ENCODE measurements at regions not wholly inside any gene's neighbourhood (a gene's known extent, or its start where the extent isn't known, plus 50 kb on each side); places are given as distances from the start of the nearest gene placed in this dataset.

- peaks cover 36 to 37% of the 10 kb centered on the region in 2 experiments for H3K4me1 ChIP-seq (ENCODE audit: control insufficient read depth in 1 of 2, insufficient read depth in 1 of 2, low read depth in 1 of 2, low read length in 1 of 2)
- no peaks in the 10 kb centered on the region for H3K36me3 ChIP-seq
- H3K4me3 ChIP-seq (ENCODE audit: low read depth in 1 of 2, low read length in 1 of 2), result no peak overlapping the region
- no peak overlapping the region for H3K27ac ChIP-seq
- H3K9me3 ChIP-seq, result no peaks in the 10 kb centered on the region
- TF ChIP-seq CTCF (IDR thresholded peaks at IDR 0.05), result no peak
- no peaks in the 10 kb centered on the region for H3K27me3 ChIP-seq
Observed at GRCh38 chr2:64233376-64233922, 89.2 kb upstream of the PELI1 start.

GRCh38 chr2:64234150-64234549 is 89.9 kb upstream of the PELI1 start:
- Histone ChIP-seq H3K9me3 (no peaks in the 10 kb centered on the region), H3K4me1 (ENCODE audit: control insufficient read depth in 1 of 2, insufficient read depth in 1 of 2, low read depth in 1 of 2, low read length in 1 of 2) (peaks cover 30 to 31% of the 10 kb centered on the region in 2 experiments), H3K27ac (no peak overlapping the region), H3K4me3 (ENCODE audit: low read depth in 1 of 2, low read length in 1 of 2) (no peak overlapping the region), H3K36me3 (no peaks in the 10 kb centered on the region), H3K27me3 (no peaks in the 10 kb centered on the region)
- TF ChIP-seq CTCF (IDR thresholded peaks at IDR 0.05), result no peak

GRCh38 chr2:64234785-64235184 is 90.6 kb upstream of the PELI1 start:
- H3K4me1 ChIP-seq (ENCODE audit: control insufficient read depth in 1 of 2, insufficient read depth in 1 of 2, low read depth in 1 of 2, low read length in 1 of 2), result peaks cover 29 to 31% of the 10 kb centered on the region in 2 experiments
- no peak overlapping the region for H3K4me3 ChIP-seq (ENCODE audit: low read depth in 1 of 2, low read length in 1 of 2)
- H3K27me3 ChIP-seq, result no peaks in the 10 kb centered on the region
- no peak for TF ChIP-seq CTCF (IDR thresholded peaks at IDR 0.05)
- no peaks in the 10 kb centered on the region for H3K9me3 ChIP-seq
- no peaks in the 10 kb centered on the region for H3K36me3 ChIP-seq
- peak overlapping the region; percentile 19 for H3K27ac ChIP-seq

GRCh38 chr2:64237266-64237665 is 93.0 kb upstream of the PELI1 start:
- H3K4me1 ChIP-seq (ENCODE audit: control insufficient read depth in 1 of 2, insufficient read depth in 1 of 2, low read depth in 1 of 2, low read length in 1 of 2), result peaks cover 17 to 21% of the 10 kb centered on the region in 2 experiments
- no peak for TF ChIP-seq CTCF (IDR thresholded peaks at IDR 0.05)
- no peaks in the 10 kb centered on the region for H3K36me3 ChIP-seq
- no peaks in the 10 kb centered on the region for H3K9me3 ChIP-seq
- no peaks in the 10 kb centered on the region for H3K27me3 ChIP-seq
- H3K27ac ChIP-seq, result peak overlapping the region; percentile 5
- no peak overlapping the region for H3K4me3 ChIP-seq (ENCODE audit: low read depth in 1 of 2, low read length in 1 of 2)

GRCh38 chr2:64238799-64239198 is 94.6 kb upstream of the PELI1 start:
- H3K27ac ChIP-seq, result no peak overlapping the region
- H3K4me3 ChIP-seq (ENCODE audit: low read depth in 1 of 2, low read length in 1 of 2), result no peak overlapping the region
- H3K36me3 ChIP-seq, result no peaks in the 10 kb centered on the region
- no peak for TF ChIP-seq CTCF (IDR thresholded peaks at IDR 0.05)
- H3K9me3 ChIP-seq, result no peaks in the 10 kb centered on the region
- no peaks in the 10 kb centered on the region for H3K27me3 ChIP-seq
- H3K4me1 ChIP-seq (ENCODE audit: control insufficient read depth in 1 of 2, insufficient read depth in 1 of 2, low read depth in 1 of 2, low read length in 1 of 2), result peaks cover 17 to 21% of the 10 kb centered on the region in 2 experiments
